HG03378 (cell line): ENCODE measurements at regions not wholly inside any gene's neighbourhood (a gene's known extent, or its start where the extent isn't known, plus 50 kb on each side); places are given as distances from the start of the nearest gene placed in this dataset.

Experiments
- ATAC-seq: cut with Tn5 transposase; IDR thresholded peaks from one replicate; pipeline ENCODE4 v1.9.1; 2021; ENCODE audit warnings: mild to moderate bottlenecking, moderate library complexity; ENCODE audit not compliant: unreplicated experiment

GRCh38 chr1:195462646-195463045 lies 1145.6 kb downstream of the KCNT2 start:
- ATAC-seq = no peak

DNA sequence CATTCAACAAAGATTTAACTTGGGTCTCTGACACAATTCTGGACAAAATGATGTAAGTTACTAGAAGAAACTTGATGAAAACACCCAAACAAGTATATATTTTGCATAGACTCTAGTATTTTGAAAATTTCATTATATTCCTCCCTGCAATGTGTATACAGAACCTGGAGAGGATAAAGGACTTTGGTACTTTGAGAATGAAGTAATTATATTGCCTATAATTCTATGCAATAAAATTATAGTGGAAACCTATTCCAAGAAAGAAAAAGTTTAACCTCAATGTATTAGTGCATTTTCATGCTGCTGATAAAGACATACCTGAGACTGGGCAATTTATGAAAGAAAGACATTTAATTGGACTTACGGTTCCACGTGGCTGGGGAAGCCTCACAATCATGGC lies 1146.1 kb downstream of the KCNT2 start:
- ATAC-seq = no peak

DNA sequence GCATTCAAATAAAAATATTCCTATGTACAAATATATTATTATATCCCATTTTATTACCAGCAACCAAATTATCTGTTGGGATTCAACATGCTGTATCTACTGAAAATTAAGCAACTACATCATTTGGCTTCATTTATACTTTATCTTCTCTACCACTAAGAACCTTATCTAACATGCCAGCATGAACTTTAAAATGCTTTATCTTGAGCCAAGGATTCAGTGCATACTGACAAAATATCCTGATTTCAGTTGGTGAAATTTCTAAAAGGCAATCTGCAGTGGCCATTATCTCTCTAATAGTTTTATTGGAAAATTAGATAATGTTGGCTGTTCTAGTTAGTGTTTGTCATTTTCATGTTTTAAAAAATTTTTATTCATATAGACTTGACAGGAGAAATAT lies 1149.9 kb downstream of the KCNT2 start:
- no peak for ATAC-seq

DNA sequence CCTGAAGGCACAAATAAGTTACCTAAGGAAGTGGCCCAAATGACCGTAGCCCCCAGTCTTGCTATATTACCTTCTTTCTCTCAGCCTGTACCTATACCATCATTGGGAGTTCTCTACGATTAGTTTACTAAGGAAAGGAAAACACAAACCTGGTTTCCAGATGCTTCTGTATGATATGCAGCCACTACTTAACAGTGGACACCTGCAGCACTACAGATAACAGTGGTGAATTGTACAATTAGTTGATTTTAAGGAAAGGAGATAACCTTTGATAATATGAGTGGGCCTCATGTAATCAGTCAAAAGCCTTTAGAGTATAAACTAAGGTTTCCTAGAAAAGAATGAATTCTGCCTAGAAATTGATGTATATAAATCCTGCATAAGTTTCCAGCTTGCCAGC lies 1157.4 kb downstream of the KCNT2 start:
- no peak for ATAC-seq

GRCh38 chr1:195439661-195440060 lies 1168.6 kb downstream of the KCNT2 start:
- ATAC-seq = no peak

DNA sequence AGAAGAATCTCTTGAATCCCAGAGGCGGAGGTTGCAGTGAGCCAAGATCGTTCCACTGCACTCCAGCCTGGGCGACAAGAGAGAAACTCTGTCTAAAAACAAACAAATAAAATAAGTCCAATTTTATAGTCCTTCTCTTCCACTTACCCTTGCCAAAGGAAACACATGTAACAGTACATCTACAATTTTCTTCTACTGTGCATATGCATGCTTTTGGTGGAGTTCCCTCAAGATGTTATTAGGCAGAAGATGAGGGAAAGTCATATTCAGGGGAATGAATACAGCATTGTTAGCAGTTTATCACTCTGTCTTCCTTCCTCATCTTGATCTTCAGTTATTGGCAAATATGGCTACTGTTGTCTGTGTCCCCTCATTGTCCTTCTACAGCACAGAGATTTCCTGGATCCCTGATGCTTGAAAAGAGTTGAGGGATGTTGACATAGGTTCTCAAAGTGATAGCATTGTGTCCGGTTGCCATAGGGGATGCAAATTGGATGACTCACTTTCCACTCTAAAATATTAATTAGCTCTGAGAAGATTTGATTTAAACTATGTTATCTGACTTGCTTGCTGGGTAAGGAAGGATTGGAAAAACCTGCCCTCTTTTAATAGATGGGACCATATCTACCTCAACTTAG lies 1173.6 kb downstream of the KCNT2 start:
- ATAC-seq = no peak

- ATAC-seq = no peak
These were observed 1177.4 kb downstream of the KCNT2 start for GRCh38 chr1:195430826-195431225.

DNA sequence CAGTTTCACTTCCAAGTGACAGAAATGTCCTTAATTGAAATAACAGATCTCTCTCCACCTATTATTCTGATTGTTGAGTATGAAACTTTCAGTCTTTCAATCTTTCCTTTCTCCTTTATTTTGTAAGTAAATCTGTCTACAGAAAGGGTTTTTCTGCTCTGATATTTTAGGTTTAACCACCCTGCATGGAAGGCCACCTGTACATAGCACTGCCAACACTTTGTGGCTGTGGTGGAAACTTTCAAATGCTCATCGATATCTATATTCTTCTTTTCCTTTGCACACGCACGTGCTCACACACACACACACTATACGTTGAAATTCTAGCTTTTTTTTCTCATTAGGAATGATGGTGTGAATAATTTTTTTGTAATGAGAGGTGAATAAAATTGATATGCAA lies 1179.3 kb downstream of the KCNT2 start:
- ATAC-seq = no peak

DNA sequence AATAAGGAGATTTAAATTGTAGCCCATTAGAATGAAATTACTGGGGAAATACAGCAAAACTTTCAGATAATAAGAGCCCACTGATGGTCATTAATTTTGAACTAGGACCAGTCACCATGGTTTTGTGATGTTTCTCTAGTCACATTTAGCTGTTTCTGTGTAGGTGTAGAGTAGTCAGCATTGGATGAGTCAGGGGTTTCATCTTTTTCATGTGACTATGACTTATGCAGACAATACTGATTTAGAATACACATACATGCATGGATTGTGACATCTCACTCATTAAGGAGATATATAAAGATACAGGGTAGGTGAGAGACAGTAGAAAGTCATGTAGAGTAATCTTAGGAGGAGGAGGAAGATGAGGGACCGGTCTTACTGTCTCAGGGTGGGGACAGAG lies 1192.7 kb downstream of the KCNT2 start:
- ATAC-seq = no peak

GRCh38 chr1:195394567-195394966 lies 1213.7 kb downstream of the KCNT2 start:
- ATAC-seq = no peak

DNA sequence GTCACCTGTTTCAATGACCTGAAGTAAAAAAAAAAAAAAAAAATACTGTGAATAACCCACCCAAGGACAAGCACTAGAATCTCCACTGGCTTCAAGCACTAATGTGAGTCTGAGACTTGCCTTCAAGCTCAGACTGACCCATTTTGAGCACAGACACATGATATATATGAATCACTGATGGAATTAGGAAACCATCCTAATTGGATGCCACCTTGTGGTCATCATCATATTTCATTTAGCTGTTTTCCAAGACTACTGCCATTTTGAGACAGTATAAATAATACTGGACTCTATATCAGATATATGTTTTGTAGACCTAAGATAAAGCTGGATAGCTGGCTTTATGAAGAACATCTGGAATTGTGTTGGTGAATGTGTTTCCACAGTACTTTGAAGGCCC lies 1232.0 kb downstream of the KCNT2 start:
- ATAC-seq = no peak

DNA sequence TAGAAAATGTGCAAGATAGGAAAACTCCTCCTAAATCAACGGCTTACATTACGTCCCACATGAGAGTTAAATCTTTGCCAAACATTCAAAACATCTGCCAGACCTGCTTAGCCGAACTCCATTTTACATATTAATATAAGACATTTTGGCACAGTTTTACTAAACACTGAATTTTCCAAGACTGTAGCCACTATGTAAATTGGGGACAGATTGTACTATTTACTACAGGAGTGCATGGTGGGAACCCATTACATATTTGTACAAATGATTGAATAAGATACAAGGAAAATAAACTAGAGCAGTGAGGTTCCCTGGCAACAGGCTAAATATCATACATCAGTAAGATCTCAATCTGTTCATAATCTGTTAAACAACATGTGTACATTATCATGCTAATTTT lies 1234.4 kb downstream of the KCNT2 start:
- ATAC-seq = no peak

DNA sequence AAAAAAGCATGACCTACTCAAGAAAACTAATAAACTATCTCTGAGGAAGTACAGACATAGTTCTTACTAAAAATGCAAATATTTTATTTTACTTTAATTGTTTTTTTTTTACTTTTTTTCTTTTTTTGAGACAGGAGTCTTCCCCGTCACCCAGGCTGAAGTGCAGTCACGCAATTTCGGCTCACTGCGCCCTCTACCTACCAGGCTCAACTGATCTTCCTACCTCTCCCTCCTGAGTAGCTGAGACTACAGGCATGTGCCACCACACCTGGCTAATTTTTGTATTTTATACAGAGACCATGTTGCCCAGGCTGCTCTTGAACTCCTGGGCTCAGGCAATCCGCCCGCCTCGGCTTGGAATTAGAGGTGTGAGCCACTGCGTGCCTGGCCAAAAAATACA lies 1263.1 kb downstream of the KCNT2 start:
- no peak for ATAC-seq

GRCh38 chr1:195337646-195338045 lies 1270.6 kb downstream of the KCNT2 start:
- ATAC-seq = no peak

- ATAC-seq = no peak
These were observed 1271.4 kb downstream of the KCNT2 start for GRCh38 chr1:195336812-195337211.

DNA sequence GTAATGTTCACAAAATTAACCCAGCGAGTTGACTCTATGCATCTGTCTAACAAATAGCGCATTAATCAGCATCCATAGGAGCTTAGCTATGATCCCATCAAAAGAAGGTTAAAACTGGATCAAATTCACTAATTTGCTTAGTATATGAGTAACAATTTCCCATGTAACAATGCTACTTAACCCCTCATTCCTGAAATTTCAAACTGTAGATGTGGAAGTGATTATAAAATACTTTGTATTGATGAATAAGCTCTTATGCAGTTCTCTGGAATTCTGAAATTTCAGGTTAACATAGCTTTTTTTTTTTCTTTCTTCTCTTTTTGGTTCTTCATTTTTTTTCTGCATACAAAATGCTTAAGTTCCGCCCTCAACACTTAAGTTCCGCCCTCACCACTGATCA lies 1272.7 kb downstream of the KCNT2 start:
- no peak for ATAC-seq

GRCh38 chr1:195332102-195332501 lies 1276.1 kb downstream of the KCNT2 start:
- ATAC-seq = no peak

- ATAC-seq = no peak
These were observed 1279.6 kb downstream of the KCNT2 start for GRCh38 chr1:195328681-195329080.

GRCh38 chr1:195328102-195328501 lies 1280.1 kb downstream of the KCNT2 start:
- no peak for ATAC-seq

GRCh38 chr1:195327361-195327760 lies 1280.9 kb downstream of the KCNT2 start:
- no peak for ATAC-seq

DNA sequence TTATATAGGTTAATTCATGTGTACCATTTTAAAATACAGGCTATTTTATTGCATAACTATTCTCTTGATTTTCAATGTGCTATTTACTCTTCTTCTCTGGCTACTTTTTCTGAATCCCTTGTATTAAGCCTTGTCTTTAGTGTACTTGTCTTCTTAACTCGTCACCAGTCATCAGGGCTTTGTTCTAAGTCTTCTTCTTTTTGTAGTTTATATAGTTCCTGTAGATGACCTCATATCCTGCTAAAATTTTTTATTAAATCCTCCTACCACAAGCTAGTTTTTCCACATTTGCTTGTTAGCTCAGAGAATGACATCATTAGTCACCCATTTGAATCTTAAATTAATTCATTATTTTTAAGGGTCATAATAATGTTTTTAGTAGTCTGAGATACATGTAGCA lies 1281.9 kb downstream of the KCNT2 start:
- ATAC-seq = no peak

DNA sequence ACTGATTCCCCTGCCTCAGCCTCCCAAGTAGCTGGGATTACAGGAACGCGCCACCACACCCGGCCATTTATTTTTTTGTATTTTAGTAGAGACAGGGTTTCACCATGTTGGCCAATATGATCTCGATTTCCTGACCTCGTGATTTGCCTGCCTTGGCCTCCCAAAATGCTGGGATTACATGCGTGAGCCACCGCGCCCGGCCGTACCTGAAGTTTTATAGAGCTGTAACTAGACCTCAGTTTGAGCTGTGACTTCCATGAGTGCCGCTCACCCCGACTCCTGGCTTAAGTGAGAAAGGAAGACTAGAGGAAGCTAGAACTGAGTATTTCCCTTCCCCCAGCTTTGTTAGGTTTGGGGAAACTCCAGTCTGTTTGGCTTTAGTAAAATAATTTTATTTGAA lies 1283.1 kb downstream of the KCNT2 start:
- ATAC-seq = no peak

GRCh38 chr1:195306281-195306680 lies 1302.0 kb downstream of the KCNT2 start:
- ATAC-seq = no peak
